HG02938 (cell line): ENCODE measurements at regions not wholly inside any gene's neighbourhood (a gene's known extent, or its start where the extent isn't known, plus 50 kb on each side); places are given as distances from the start of the nearest gene placed in this dataset.
A peak's percentile ranks its signal among the peaks of the same experiment; 100 is the strongest.
"Not testable (repeated sequence)": the region's sequence is repeated elsewhere in the genome, so short reads cannot be mapped to it uniquely, and the experiment has no call there.

Experiments used
- ATAC-seq: cut with Tn5 transposase; IDR thresholded peaks from one replicate; pipeline ENCODE4 v1.9.1; 2021; ENCODE audit warnings: mild to moderate bottlenecking, moderate library complexity; ENCODE audit not compliant: unreplicated experiment

- not testable (repeated sequence) for ATAC-seq
These were observed 63.8 kb downstream of the CLEC18A start for GRCh38 chr16:70014915-70015314.

GRCh38 chr16:70016751-70017150 is 65.6 kb downstream of the CLEC18A start:
- not testable (repeated sequence) for ATAC-seq

DNA sequence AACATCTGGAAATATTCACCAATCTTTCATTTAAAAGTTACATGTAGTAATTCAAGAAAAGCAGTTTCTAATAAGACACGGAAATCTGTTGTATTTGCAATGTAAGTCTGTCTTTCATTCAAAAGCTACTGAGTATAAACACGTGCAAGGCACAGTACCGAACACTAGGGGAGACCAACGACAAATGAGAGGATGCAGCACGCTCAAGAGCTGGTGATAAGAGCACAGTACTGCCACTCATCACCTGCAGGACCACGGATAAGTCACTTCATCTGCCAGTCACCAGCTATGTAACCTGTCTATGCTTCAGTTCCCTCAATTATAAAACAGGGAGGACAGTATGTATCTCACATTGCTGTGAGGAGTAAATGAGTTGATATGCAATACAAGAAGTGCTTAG is 67.1 kb downstream of the CLEC18A start:
- peak; percentile 78 for ATAC-seq

- not testable (repeated sequence) for ATAC-seq
These were observed 72.1 kb downstream of the CLEC18A start for GRCh38 chr16:70023207-70023606.

DNA sequence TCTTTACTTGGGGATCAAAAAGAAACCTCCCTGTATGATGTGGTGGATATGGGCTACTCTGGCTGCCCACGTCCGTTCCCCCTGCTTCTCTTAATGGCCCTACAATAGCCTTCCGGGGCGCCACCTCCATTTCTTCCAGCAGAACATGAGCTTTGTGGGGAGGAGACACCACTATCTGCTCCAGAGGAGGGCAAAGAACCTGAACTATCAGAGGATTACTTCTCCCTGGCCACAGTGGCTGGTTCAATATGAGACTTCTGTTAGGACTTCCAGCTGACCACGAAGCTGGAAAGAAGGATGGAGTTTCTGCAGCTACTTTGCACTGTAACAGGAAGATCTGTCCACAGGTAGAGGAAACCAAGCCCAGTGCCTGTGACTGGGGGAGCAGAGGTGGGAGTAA is 72.8 kb downstream of the CLEC18A start:
- ATAC-seq, result not testable (repeated sequence)

- not testable (repeated sequence) for ATAC-seq
These were observed 75.2 kb downstream of the CLEC18A start for GRCh38 chr16:70026165-70026854.

DNA sequence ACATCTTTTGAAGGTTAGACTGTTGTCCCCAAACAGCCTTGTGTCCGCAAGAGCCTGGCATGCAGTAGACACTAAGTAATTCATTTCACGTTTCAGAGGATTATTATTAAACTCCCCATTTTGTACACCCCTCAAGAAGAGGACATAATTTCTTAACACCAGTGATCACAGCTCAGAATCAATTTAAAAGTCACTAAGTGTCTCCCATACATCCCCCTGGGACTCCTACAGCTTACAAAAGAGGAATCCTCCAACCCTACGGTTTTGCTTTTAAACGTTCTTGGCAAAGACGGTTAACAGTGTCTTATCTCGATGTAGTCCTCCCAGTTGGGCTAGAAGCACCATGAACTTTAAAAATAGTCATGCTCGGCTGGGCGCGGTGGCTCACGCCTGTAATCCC is 81.2 kb upstream of the PDPR start:
- ATAC-seq, result not testable (repeated sequence)

GRCh38 chr16:70037913-70038312 is 76.2 kb upstream of the PDPR start:
- ATAC-seq, result not testable (repeated sequence)

DNA sequence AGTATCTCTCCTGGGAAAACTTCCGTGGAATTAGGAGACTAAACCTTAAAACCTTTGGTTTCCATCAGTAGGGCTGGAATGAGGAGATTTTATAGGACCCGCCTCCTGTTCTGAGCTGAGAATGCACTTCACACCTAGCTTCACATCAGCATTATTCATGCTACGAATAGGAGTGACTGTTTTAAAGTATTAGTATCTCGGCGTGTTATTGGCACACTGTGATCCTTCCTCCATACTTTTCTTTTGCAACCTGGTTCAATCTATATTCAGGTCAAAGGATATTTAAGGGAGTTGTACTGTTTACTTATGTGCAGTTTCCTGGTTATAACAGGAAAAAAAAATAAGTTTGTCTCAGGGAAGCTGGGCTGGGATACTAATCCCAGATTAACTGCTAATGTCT is 73.6 kb upstream of the PDPR start:
- not testable (repeated sequence) for ATAC-seq

DNA sequence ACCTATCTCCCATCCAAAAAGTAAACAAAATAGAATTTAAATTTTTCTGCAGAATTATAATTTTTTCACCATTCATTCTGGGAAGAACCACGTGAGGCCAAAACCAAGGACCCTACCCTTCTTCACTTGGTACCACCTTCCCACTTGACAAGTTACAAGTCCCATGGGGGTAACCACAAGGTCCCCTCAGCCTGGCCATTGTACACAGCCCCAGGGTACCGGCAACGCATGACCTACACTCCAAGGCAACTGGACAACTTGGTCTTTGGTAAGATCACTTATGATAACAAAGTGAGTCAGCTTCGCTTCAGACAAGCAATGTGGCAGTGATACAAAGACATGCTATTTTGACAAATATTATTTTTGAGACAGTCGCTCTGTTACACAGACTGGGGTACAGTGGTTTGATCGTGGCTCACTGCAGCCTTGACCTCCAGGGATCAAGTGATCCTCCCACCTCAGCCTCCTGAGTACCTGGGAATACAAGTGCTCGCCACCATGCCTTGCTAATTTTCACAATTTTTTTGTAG is 70.5 kb upstream of the PDPR start:
- not testable (repeated sequence) for ATAC-seq

GRCh38 chr16:70046560-70046959 is 67.6 kb upstream of the PDPR start:
- ATAC-seq, result not testable (repeated sequence)

GRCh38 chr16:70048083-70048482 is 66.0 kb upstream of the PDPR start:
- not testable (repeated sequence) for ATAC-seq

- ATAC-seq, result not testable (repeated sequence)
These were observed 56.1 kb upstream of the PDPR start for GRCh38 chr16:70058056-70058455.

- ATAC-seq, result not testable (repeated sequence)
These were observed 54.7 kb upstream of the PDPR start for GRCh38 chr16:70059429-70059828.

- ATAC-seq, result not testable (repeated sequence)
These were observed 53.6 kb upstream of the PDPR start for GRCh38 chr16:70060521-70061027.

GRCh38 chr16:70061671-70062218 is 52.4 kb upstream of the PDPR start:
- not testable (repeated sequence) for ATAC-seq

GRCh38 chr16:70062947-70063346 is 51.2 kb upstream of the PDPR start:
- ATAC-seq, result not testable (repeated sequence)
